Uterus (tissue), 2 donors: ENCODE measurements at regions not wholly inside any gene's neighbourhood (a gene's known extent, or its start where the extent isn't known, plus 50 kb on each side); places are given as distances from the start of the nearest gene placed in this dataset.

Experiments
- CTCF ChIP-seq, 4 experiments: fragments of 200-600 bp in 2 of 4; fragments of 450-650 bp in 2 of 4; sonication (generic) in 2 of 4; IDR thresholded peaks; one replicate each; pipeline ENCODE4 v1.5.1; 2016 to 2019; ENCODE audit warnings: antibody characterized with exemption in 4 of 4, mild to moderate bottlenecking in 2 of 4, moderate library complexity in 1 of 4
- POLR2A ChIP-seq, 2 donors: fragments of 450-650 bp; IDR thresholded peaks; one replicate each; pipeline ENCODE4 v1.6.1; 2016; ENCODE audit warnings: antibody characterized with exemption in 2 of 2, mild to moderate bottlenecking in 1 of 2, moderate library complexity in 1 of 2

GRCh38 chr18:76656925-76657827, 162.1 kb upstream of the ZNF516 start:
- TF ChIP-seq CTCF (IDR thresholded peaks at IDR 0.05), result peak in 2 of 4 experiments; percentile 12 to 18
- no peak for TF ChIP-seq POLR2A (IDR thresholded peaks at IDR 0.05)
